ENCODE measurements at regions not wholly inside any gene's neighbourhood (a gene's known extent, or its start where the extent isn't known, plus 50 kb on each side); places are given as distances from the start of the nearest gene placed in this dataset.
"Not testable (repeated sequence)": the region's sequence is repeated elsewhere in the genome, so short reads cannot be mapped to it uniquely, and the experiment has no call there.

DNA sequence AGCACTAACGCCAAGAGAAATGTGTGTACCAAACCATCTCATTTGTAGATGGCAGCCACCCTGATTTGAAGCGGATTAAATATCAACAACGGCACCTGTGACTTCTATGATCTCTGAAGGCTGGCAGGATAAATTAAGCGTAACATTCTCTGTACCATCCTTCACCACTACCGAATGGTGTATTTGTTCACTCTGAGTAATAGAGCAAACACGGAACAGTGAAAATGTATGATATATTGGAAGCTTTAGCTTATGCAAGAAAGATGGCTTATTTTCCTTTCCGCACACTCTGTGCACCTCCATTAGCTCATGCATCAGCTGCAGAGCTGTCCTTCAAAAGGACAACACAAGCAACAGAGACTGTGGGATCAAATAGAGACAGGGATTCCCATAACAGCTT, 431.1 kb downstream of the PRELID2 start:
- H3K9me3 ChIP-seq (ENCODE audit: severe bottlenecking), result no peaks in the 10 kb centered on the region
- no peak for DNase-seq
- no peaks in the 10 kb centered on the region for H3K36me3 ChIP-seq
- no peak overlapping the region for H3K4me3 ChIP-seq (ENCODE audit: low read depth, low read length)
- no peak overlapping the region for H3K27ac ChIP-seq
- TF ChIP-seq, protein P1, sequence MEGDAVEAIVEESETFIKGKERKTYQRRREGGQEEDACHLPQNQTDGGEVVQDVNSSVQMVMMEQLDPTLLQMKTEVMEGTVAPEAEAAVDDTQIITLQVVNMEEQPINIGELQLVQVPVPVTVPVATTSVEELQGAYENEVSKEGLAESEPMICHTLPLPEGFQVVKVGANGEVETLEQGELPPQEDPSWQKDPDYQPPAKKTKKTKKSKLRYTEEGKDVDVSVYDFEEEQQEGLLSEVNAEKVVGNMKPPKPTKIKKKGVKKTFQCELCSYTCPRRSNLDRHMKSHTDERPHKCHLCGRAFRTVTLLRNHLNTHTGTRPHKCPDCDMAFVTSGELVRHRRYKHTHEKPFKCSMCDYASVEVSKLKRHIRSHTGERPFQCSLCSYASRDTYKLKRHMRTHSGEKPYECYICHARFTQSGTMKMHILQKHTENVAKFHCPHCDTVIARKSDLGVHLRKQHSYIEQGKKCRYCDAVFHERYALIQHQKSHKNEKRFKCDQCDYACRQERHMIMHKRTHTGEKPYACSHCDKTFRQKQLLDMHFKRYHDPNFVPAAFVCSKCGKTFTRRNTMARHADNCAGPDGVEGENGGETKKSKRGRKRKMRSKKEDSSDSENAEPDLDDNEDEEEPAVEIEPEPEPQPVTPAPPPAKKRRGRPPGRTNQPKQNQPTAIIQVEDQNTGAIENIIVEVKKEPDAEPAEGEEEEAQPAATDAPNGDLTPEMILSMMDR (IDR thresholded peaks at IDR 0.05; ENCODE audit: low read depth, low read length), result no peak
- H3K27me3 ChIP-seq (ENCODE audit: insufficient read depth, low read depth, severe bottlenecking), result no peaks in the 10 kb centered on the region

DNA sequence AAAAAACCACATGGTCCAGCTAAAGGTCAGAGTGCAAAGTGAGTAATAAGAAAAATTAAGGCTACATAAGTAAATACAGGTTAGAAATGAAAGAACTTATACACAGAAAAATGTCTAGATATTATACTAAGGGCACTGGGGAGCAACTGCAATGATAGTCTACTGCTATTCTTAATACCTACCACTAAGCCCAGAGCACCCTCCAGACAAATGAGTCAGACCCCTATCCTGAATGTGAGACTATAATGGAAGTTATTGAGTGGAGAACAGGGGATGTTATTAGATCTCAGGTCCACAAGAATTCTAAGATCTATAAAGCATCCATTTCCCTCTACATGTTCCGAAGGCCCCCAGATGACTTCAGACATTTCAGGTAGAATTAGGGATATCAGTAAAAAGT, 438.3 kb downstream of the PRELID2 start:
- TF ChIP-seq, protein P1 (IDR thresholded peaks at IDR 0.05; ENCODE audit: low read depth, low read length), result no peak
- Histone ChIP-seq H3K27me3 (ENCODE audit: insufficient read depth, low read depth, severe bottlenecking) (no peaks in the 10 kb centered on the region), H3K36me3 (no peaks in the 10 kb centered on the region), H3K27ac (no peak overlapping the region), H3K4me3 (ENCODE audit: low read depth, low read length) (no peak overlapping the region), H3K9me3 (ENCODE audit: severe bottlenecking) (no peaks in the 10 kb centered on the region)
- no peak for DNase-seq

DNA sequence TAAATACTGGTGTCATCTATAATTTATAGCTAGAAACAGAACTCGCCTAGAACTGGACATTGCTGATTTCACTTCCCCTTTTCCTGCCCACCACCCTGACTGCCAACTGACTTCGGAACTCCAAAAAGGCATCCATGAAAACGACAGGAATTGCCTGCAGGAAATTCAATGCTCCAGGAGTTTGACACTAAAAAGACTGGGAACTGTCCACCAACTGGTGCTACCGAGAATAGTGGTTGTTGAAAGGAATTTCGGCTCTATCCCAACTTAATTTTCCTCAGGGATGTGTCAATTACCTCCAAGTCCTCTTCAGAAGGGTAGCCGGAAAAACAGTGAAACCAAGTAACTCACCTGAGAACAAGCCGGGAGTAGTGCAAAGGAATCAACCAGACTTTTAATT, 440.0 kb downstream of the PRELID2 start:
- not testable (repeated sequence) for H3K27ac ChIP-seq

DNA sequence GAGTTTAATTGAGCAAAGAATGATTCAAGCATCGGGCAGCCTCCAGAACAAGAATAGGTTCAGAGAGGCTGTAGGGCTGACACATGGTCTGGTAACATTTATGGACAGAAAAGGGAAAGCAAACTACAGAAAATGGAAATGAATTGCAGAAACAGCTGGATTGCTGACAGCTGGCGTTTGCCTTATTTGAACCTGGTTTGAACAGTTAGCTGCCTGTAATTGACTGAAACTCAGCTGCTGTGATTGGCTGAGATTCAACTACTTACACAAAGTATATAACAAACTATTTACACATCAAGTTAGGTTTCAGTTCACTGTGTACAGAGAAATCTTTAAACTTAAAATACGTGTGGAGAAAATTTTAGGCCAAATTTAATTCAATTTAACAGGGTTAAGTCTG, 441.7 kb downstream of the PRELID2 start:
- H3K27ac ChIP-seq, result no peak overlapping the region
- TF ChIP-seq, protein P1 (IDR thresholded peaks at IDR 0.05; ENCODE audit: low read depth, low read length), result no peak
- no peaks in the 10 kb centered on the region for H3K36me3 ChIP-seq
- no peak overlapping the region for H3K4me3 ChIP-seq (ENCODE audit: low read depth, low read length)
- no peaks in the 10 kb centered on the region for H3K27me3 ChIP-seq (ENCODE audit: insufficient read depth, low read depth, severe bottlenecking)
- DNase-seq, result no peak
- H3K9me3 ChIP-seq (ENCODE audit: severe bottlenecking), result no peaks in the 10 kb centered on the region

More for the DNA sequence above, 440.0 kb downstream of the PRELID2 start:
- H3K4me3 ChIP-seq (ENCODE audit: low read depth, low read length); H3K36me3 ChIP-seq; H3K9me3 ChIP-seq (ENCODE audit: severe bottlenecking); DNase-seq; H3K27me3 ChIP-seq (ENCODE audit: insufficient read depth, low read depth, severe bottlenecking): not testable (repeated sequence)

DNA sequence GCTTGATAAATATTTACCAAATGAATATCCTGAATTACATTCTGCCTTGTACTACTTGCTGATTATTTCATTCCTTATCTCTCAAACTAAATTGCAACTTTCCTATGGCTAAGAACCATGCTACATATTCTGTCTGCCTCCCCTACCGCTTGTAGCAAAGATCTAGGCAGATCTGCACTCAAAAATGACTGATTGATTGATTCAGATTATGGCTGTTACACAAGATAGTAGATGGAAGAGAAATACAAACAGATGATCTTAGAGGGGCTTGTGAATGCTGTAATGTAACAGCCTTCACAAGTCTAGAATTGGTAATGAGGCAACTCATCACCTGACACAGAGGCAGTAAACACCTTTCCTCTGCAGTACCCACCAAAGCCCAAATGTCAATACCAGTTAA, 446.1 kb downstream of the PRELID2 start:
- no peak for DNase-seq
- H3K36me3 ChIP-seq, result no peaks in the 10 kb centered on the region
- no peaks in the 10 kb centered on the region for H3K27me3 ChIP-seq (ENCODE audit: insufficient read depth, low read depth, severe bottlenecking)
- H3K9me3 ChIP-seq (ENCODE audit: severe bottlenecking), result no peaks in the 10 kb centered on the region
- TF ChIP-seq, protein P1 (IDR thresholded peaks at IDR 0.05; ENCODE audit: low read depth, low read length), result no peak
- H3K4me3 ChIP-seq (ENCODE audit: low read depth, low read length), result no peak overlapping the region
- no peak overlapping the region for H3K27ac ChIP-seq

DNA sequence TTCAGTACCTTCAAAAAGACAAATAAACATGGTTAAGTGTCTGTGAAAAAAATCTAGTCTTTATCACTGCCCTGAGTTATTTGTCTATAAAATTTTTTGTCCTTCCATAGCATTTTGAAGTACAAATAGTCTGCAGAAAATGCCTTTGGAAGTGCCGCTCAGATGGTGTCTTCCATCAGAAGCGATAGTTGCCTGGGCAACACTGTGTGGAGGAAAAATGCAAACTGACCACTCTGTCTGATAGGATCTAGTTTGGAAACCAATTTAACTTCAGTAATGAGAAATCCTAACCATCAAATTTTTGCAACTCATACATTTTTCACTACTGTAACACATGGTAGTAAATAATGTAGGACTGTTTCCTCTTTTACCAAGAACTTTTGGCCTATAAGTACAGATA, 449.9 kb downstream of the PRELID2 start:
- TF ChIP-seq, protein P1 (IDR thresholded peaks at IDR 0.05; ENCODE audit: low read depth, low read length), result no peak
- H3K36me3 ChIP-seq, result no peaks in the 10 kb centered on the region
- no peaks in the 10 kb centered on the region for H3K9me3 ChIP-seq (ENCODE audit: severe bottlenecking)
- no peak for DNase-seq
- H3K27me3 ChIP-seq (ENCODE audit: insufficient read depth, low read depth, severe bottlenecking), result no peaks in the 10 kb centered on the region
- H3K4me3 ChIP-seq (ENCODE audit: low read depth, low read length), result no peak overlapping the region
- no peak overlapping the region for H3K27ac ChIP-seq
